ENCODE measurements at regions not wholly inside any gene's neighbourhood (a gene's known extent, or its start where the extent isn't known, plus 50 kb on each side); places are given as distances from the start of the nearest gene placed in this dataset.

- no peak for DNase-seq (ENCODE audit: low read depth in 2 of 2)
Observed at GRCh38 chr4:137635108-137635507, 102.8 kb upstream of the PCDH18 start.

GRCh38 chr4:137632842-137633241, 100.5 kb upstream of the PCDH18 start:
- DNase-seq (ENCODE audit: low read depth in 2 of 2): no peak

GRCh38 chr4:137631605-137632004, 99.3 kb upstream of the PCDH18 start:
- no peak for DNase-seq (ENCODE audit: low read depth in 2 of 2)

- DNase-seq (ENCODE audit: low read depth in 2 of 2): no peak
Observed at GRCh38 chr4:137630252-137630651, 98.0 kb upstream of the PCDH18 start.

- no peak for DNase-seq (ENCODE audit: low read depth in 2 of 2)
Observed at GRCh38 chr4:137627739-137628460, 95.6 kb upstream of the PCDH18 start.

GRCh38 chr4:137626942-137627738, 94.8 kb upstream of the PCDH18 start:
- no peak for DNase-seq (ENCODE audit: low read depth in 2 of 2)

GRCh38 chr4:137623013-137623412, 90.7 kb upstream of the PCDH18 start:
- DNase-seq (ENCODE audit: low read depth in 2 of 2): no peak

GRCh38 chr4:137621056-137621455, 88.8 kb upstream of the PCDH18 start:
- DNase-seq (ENCODE audit: low read depth in 2 of 2): no peak

GRCh38 chr4:137614491-137614890, 82.2 kb upstream of the PCDH18 start:
- DNase-seq (ENCODE audit: low read depth in 2 of 2): no peak

GRCh38 chr4:137611998-137612700, 79.9 kb upstream of the PCDH18 start:
- no peak for DNase-seq (ENCODE audit: low read depth in 2 of 2)

GRCh38 chr4:137610960-137611359, 78.7 kb upstream of the PCDH18 start:
- DNase-seq (ENCODE audit: low read depth in 2 of 2): no peak

- DNase-seq (ENCODE audit: low read depth in 2 of 2): no peak
Observed at GRCh38 chr4:137609718-137610430, 77.6 kb upstream of the PCDH18 start.

GRCh38 chr4:137608085-137608484, 75.8 kb upstream of the PCDH18 start:
- DNase-seq (ENCODE audit: low read depth in 2 of 2): no peak

- no peak for DNase-seq (ENCODE audit: low read depth in 2 of 2)
Observed at GRCh38 chr4:137602436-137602835, 70.1 kb upstream of the PCDH18 start.

- DNase-seq (ENCODE audit: low read depth in 2 of 2): no peak
Observed at GRCh38 chr4:137601934-137602333, 69.6 kb upstream of the PCDH18 start.

GRCh38 chr4:137599734-137600133, 67.4 kb upstream of the PCDH18 start:
- DNase-seq (ENCODE audit: low read depth in 2 of 2): no peak

GRCh38 chr4:137597752-137598430, 65.6 kb upstream of the PCDH18 start:
- no peak for DNase-seq (ENCODE audit: low read depth in 2 of 2)

GRCh38 chr4:137587796-137588195, 55.5 kb upstream of the PCDH18 start:
- no peak for DNase-seq (ENCODE audit: low read depth in 2 of 2)

- DNase-seq (ENCODE audit: low read depth in 2 of 2): no peak
Observed at GRCh38 chr4:137583671-137584070, 51.4 kb upstream of the PCDH18 start.
